ENCODE measurements at regions not wholly inside any gene's neighbourhood (a gene's known extent, or its start where the extent isn't known, plus 50 kb on each side); places are given as distances from the start of the nearest gene placed in this dataset.
"Not testable (repeated sequence)": the region's sequence is repeated elsewhere in the genome, so short reads cannot be mapped to it uniquely, and the experiment has no call there.

- Histone ChIP-seq H3K4me3 (ENCODE audit: low read length) (no peak overlapping the region), H3K4me2 (ENCODE audit: low read length) (no peak overlapping the region), H3K9me3 (ENCODE audit: low read length) (no peaks in the 10 kb centered on the region), H2AFZ (ENCODE audit: low read length) (no peak overlapping the region), H3K27me3 (ENCODE audit: low read length) (no peaks in the 10 kb centered on the region), H3K27ac (ENCODE audit: low read length) (no peak overlapping the region), H3K36me3 (ENCODE audit: low read depth, low read length) (no peaks in the 10 kb centered on the region), H3K4me1 (ENCODE audit: insufficient read depth, low read length) (no peaks in the 10 kb centered on the region), H3K9me2 (replicated peaks; ENCODE audit: low read length) (no peaks in the 10 kb centered on the region), H3K9ac (ENCODE audit: low read length) (no peak overlapping the region), H3K79me2 (ENCODE audit: low read length) (no peaks in the 10 kb centered on the region), H4K20me1 (ENCODE audit: low read length) (no peaks in the 10 kb centered on the region), H3F3A (ENCODE audit: low read length, unreplicated experiment) (no peaks in the 10 kb centered on the region)
- no TSS peak for BruUV-seq (replicated peaks)
- intact Hi-C loops (cut with micrococcal nuclease) = no loop called here
- ChIA-PET POLR2A (ENCODE audit: unreplicated experiment) (no interaction called here), CTCF (no interaction called here)
- ATAC-seq (no peak), DNase-seq (no peak)
- no peak for TF ChIP-seq EZH2phosphoT487 (IDR thresholded peaks at IDR 0.05; ENCODE audit: borderline replicate concordance, low read length)
- TF ChIP-seq EZH2 (IDR thresholded peaks at IDR 0.05; ENCODE audit: low read length, unreplicated experiment) = no peak
- no peak for TF ChIP-seq CTCF (conservative IDR thresholded peaks at IDR 0.05; ENCODE audit: low read depth, low read length)
Observed at GRCh38 chr6:81962198-81962597, 209.7 kb upstream of the TENT5A start.

- Histone ChIP-seq H3K9ac (ENCODE audit: low read length) (peak overlapping the region; percentile 48), H3F3A (ENCODE audit: low read length, unreplicated experiment) (no peaks in the 10 kb centered on the region), H3K4me1 (ENCODE audit: insufficient read depth, low read length) (peaks cover 16% of the 10 kb centered on the region), H4K20me1 (ENCODE audit: low read length) (no peaks in the 10 kb centered on the region), H3K4me2 (ENCODE audit: low read length) (peak overlapping the region; percentile 48), H3K27ac (ENCODE audit: low read length) (peak overlapping the region; percentile 93), H2AFZ (ENCODE audit: low read length) (no peak overlapping the region), H3K27me3 (ENCODE audit: low read length) (no peaks in the 10 kb centered on the region), H3K36me3 (ENCODE audit: low read depth, low read length) (no peaks in the 10 kb centered on the region), H3K9me3 (ENCODE audit: low read length) (no peaks in the 10 kb centered on the region), H3K9me2 (replicated peaks; ENCODE audit: low read length) (no peaks in the 10 kb centered on the region), H3K4me3 (ENCODE audit: low read length) (no peak overlapping the region), H3K79me2 (ENCODE audit: low read length) (no peaks in the 10 kb centered on the region)
- peak; percentile 91 for ATAC-seq
- no TSS peak for BruUV-seq (replicated peaks)
- peak; percentile 78 for DNase-seq
- TF ChIP-seq CTCF (conservative IDR thresholded peaks at IDR 0.05; ENCODE audit: low read depth, low read length) = no peak
- no peak for TF ChIP-seq EZH2phosphoT487 (IDR thresholded peaks at IDR 0.05; ENCODE audit: borderline replicate concordance, low read length)
- no peak for TF ChIP-seq EZH2 (IDR thresholded peaks at IDR 0.05; ENCODE audit: low read length, unreplicated experiment)
- ChIA-PET POLR2A (ENCODE audit: unreplicated experiment) (no interaction called here), CTCF (no interaction called here)
- intact Hi-C loops (cut with micrococcal nuclease) = no loop called here
Observed at GRCh38 chr6:81950877-81951276, 198.4 kb upstream of the TENT5A start.

- Histone ChIP-seq H3K9me2 (replicated peaks; ENCODE audit: low read length) (no peaks in the 10 kb centered on the region), H3K4me2 (ENCODE audit: low read length) (no peak overlapping the region), H3K36me3 (ENCODE audit: low read depth, low read length) (no peaks in the 10 kb centered on the region), H3F3A (ENCODE audit: low read length, unreplicated experiment) (no peaks in the 10 kb centered on the region), H3K4me1 (ENCODE audit: insufficient read depth, low read length) (peaks cover 16% of the 10 kb centered on the region), H3K9me3 (ENCODE audit: low read length) (no peaks in the 10 kb centered on the region), H2AFZ (ENCODE audit: low read length) (no peak overlapping the region), H3K4me3 (ENCODE audit: low read length) (no peak overlapping the region), H3K79me2 (ENCODE audit: low read length) (no peaks in the 10 kb centered on the region), H3K27me3 (ENCODE audit: low read length) (no peaks in the 10 kb centered on the region), H4K20me1 (ENCODE audit: low read length) (no peaks in the 10 kb centered on the region), H3K9ac (ENCODE audit: low read length) (no peak overlapping the region), H3K27ac (ENCODE audit: low read length) (no peak overlapping the region)
- no peak for TF ChIP-seq CTCF (conservative IDR thresholded peaks at IDR 0.05; ENCODE audit: low read depth, low read length)
- no peak for TF ChIP-seq EZH2phosphoT487 (IDR thresholded peaks at IDR 0.05; ENCODE audit: borderline replicate concordance, low read length)
- no peak for TF ChIP-seq EZH2 (IDR thresholded peaks at IDR 0.05; ENCODE audit: low read length, unreplicated experiment)
- CTCF ChIA-PET = no interaction called here
- POLR2A ChIA-PET (ENCODE audit: unreplicated experiment) = no interaction called here
- DNase-seq (no peak), ATAC-seq (no peak)
- intact Hi-C loops (cut with micrococcal nuclease) = no loop called here
- BruUV-seq (replicated peaks) = no TSS peak
Observed at GRCh38 chr6:81948861-81949260, 196.4 kb upstream of the TENT5A start.

- H3K36me3 ChIP-seq (ENCODE audit: low read depth, low read length); H3K9me3 ChIP-seq (ENCODE audit: low read length); H3K27ac ChIP-seq (ENCODE audit: low read length); H3K9me2 ChIP-seq (replicated peaks; ENCODE audit: low read length); intact Hi-C loops (cut with micrococcal nuclease); CTCF ChIA-PET; BruUV-seq (replicated peaks); H3K4me3 ChIP-seq (ENCODE audit: low read length); ATAC-seq; H3K27me3 ChIP-seq (ENCODE audit: low read length); POLR2A ChIA-PET (ENCODE audit: unreplicated experiment); H2AFZ ChIP-seq (ENCODE audit: low read length); H3K4me2 ChIP-seq (ENCODE audit: low read length); H3K79me2 ChIP-seq (ENCODE audit: low read length); DNase-seq; H4K20me1 ChIP-seq (ENCODE audit: low read length); H3K9ac ChIP-seq (ENCODE audit: low read length); H3F3A ChIP-seq (ENCODE audit: low read length, unreplicated experiment): not testable (repeated sequence)
- peaks cover 16% of the 10 kb centered on the region for H3K4me1 ChIP-seq (ENCODE audit: insufficient read depth, low read length)
Observed at GRCh38 chr6:81948196-81948595, 195.7 kb upstream of the TENT5A start.
